Activated CD8-positive, alpha-beta T cell treated with anti-CD3 and anti-CD28 coated beads for 36 hours (primary cell): ENCODE measurements at regions not wholly inside any gene's neighbourhood (a gene's known extent, or its start where the extent isn't known, plus 50 kb on each side); places are given as distances from the start of the nearest gene placed in this dataset.

Experiments
- ATAC-seq: fragments of 200-7000 bp; cut with Tn5 transposase; one replicate; pipeline ENCODE4 v1.10.0; 2021; ENCODE audit warnings: mild to moderate bottlenecking, moderate library complexity
- CTCF ChIA-PET: fragments of 350-600 bp; sonication (Branson Sonifier 250); formaldehyde crosslinking; loops from one replicate; lab custom pipeline; 2021; ENCODE audit warnings: antibody characterized with exemption; lab: Charles Lee
- POLR2A ChIA-PET: fragments of 350-600 bp; sonication (Branson Sonifier 250); formaldehyde crosslinking; loops from one replicate; lab custom pipeline; 2021; ENCODE audit warnings: antibody characterized with exemption; lab: Charles Lee
- DNase-seq: peaks from one replicate; pipeline ENCODE4 v3.0.0-alpha.2; 2020
- H3K27ac Mint-ChIP-seq: one replicate; pipeline ENCODE4 v1.8.0; 2021; ENCODE audit warnings: mild to moderate bottlenecking, mixed read lengths
- H3K27me3 Mint-ChIP-seq: one replicate; pipeline ENCODE4 v1.8.0; 2021; ENCODE audit warnings: mixed read lengths
- H3K36me3 Mint-ChIP-seq: one replicate; pipeline ENCODE4 v1.8.0; 2021; ENCODE audit warnings: low read depth, mixed read lengths
- H3K4me1 Mint-ChIP-seq: one replicate; pipeline ENCODE4 v1.8.0; 2021; ENCODE audit warnings: low read depth, mixed read lengths
- H3K4me3 Mint-ChIP-seq: one replicate; pipeline ENCODE4 v1.8.0; 2021; ENCODE audit warnings: mild to moderate bottlenecking, moderate library complexity, mixed read lengths
- H3K9me3 Mint-ChIP-seq: one replicate; pipeline ENCODE4 v1.8.0; 2021; ENCODE audit warnings: mixed read lengths
- CTCF ChIP-seq: fragments of 200-600 bp; IDR thresholded peaks from one replicate; pipeline ENCODE4 v1.8.0; 2022; ENCODE audit warnings: antibody characterized with exemption, mild to moderate bottlenecking
- intact Hi-C: fragments of 100-400 bp; cut with micrococcal nuclease; formaldehyde crosslinking; loops from one replicate; pipeline ENCODE4 v1.10.0; 2022

GRCh38 chr13:42709276-42709675 is 72.1 kb upstream of the FAM216B start:
- CTCF ChIA-PET = no interaction called here
- Mint-ChIP-seq H3K4me1 (no peaks in the 10 kb centered on the region), H3K27ac (no peak overlapping the region), H3K9me3 (no peaks in the 10 kb centered on the region), H3K27me3 (peaks cover 13% of the 10 kb centered on the region), H3K36me3 (no peaks in the 10 kb centered on the region), H3K4me3 (no peak overlapping the region)
- intact Hi-C loops = no loop called here
- POLR2A ChIA-PET = no interaction called here
- no peak for TF ChIP-seq CTCF
- DNase-seq (no peak), ATAC-seq (no peak)

GRCh38 chr13:42715909-42716308 is 65.5 kb upstream of the FAM216B start:
- no peak overlapping the region for H3K4me3 Mint-ChIP-seq
- no peaks in the 10 kb centered on the region for H3K36me3 Mint-ChIP-seq
- ChIA-PET POLR2A (no interaction called here), CTCF (no interaction called here)
- no peak for TF ChIP-seq CTCF
- no peak overlapping the region for H3K27ac Mint-ChIP-seq
- no peaks in the 10 kb centered on the region for H3K9me3 Mint-ChIP-seq
- H3K4me1 Mint-ChIP-seq = no peaks in the 10 kb centered on the region
- H3K27me3 Mint-ChIP-seq = peaks cover 10% of the 10 kb centered on the region
- intact Hi-C loops = no loop called here
- no peak for DNase-seq
- ATAC-seq = no peak

GRCh38 chr13:42717176-42717575 is 64.2 kb upstream of the FAM216B start:
- Mint-ChIP-seq H3K27me3 (peaks cover 12% of the 10 kb centered on the region), H3K9me3 (no peaks in the 10 kb centered on the region), H3K27ac (no peak overlapping the region), H3K4me3 (no peak overlapping the region), H3K4me1 (no peaks in the 10 kb centered on the region), H3K36me3 (no peaks in the 10 kb centered on the region)
- no peak for ATAC-seq
- DNase-seq = no peak
- TF ChIP-seq CTCF = no peak
- intact Hi-C loops = no loop called here
- ChIA-PET CTCF (no interaction called here), POLR2A (no interaction called here)

- Mint-ChIP-seq H3K4me1 (no peaks in the 10 kb centered on the region), H3K4me3 (no peak overlapping the region), H3K27me3 (peaks cover 12% of the 10 kb centered on the region), H3K36me3 (no peaks in the 10 kb centered on the region), H3K27ac (no peak overlapping the region), H3K9me3 (no peaks in the 10 kb centered on the region)
- ChIA-PET POLR2A (no interaction called here), CTCF (no interaction called here)
- intact Hi-C loops = no loop called here
- peak; percentile 53 for ATAC-seq
- no peak for TF ChIP-seq CTCF
- peak; percentile 7 for DNase-seq
Measured at GRCh38 chr13:42720113-42720857, 61.1 kb upstream of the FAM216B start.

GRCh38 chr13:42720858-42721219 is 60.5 kb upstream of the FAM216B start:
- ChIA-PET CTCF (no interaction called here), POLR2A (no interaction called here)
- Mint-ChIP-seq H3K4me1 (no peaks in the 10 kb centered on the region), H3K36me3 (no peaks in the 10 kb centered on the region), H3K9me3 (no peaks in the 10 kb centered on the region), H3K27me3 (peaks cover 12% of the 10 kb centered on the region), H3K27ac (no peak overlapping the region), H3K4me3 (no peak overlapping the region)
- DNase-seq (no peak), ATAC-seq (no peak)
- no peak for TF ChIP-seq CTCF
- intact Hi-C loops = no loop called here
